Esophagus squamous epithelium (tissue), 5 donors: ENCODE measurements at regions not wholly inside any gene's neighbourhood (a gene's known extent, or its start where the extent isn't known, plus 50 kb on each side); places are given as distances from the start of the nearest gene placed in this dataset.

Source experiments
- DNase-seq: peaks from one replicate; lab custom pipeline; 2025; lab: John Stamatoyannopoulos, UW
- H3K27ac ChIP-seq, 4 donors: fragments of 200-600 bp; sonication (generic); one replicate each; pipeline ENCODE4 v1.5.1; 2016 to 2019; ENCODE audit warnings: mild to moderate bottlenecking in 1 of 4
- H3K27me3 ChIP-seq, 4 donors: fragments of 200-600 bp; sonication (generic); 1 replicate in 3 of 4; 2 replicates in 1 of 4; pipeline versions ENCODE4 v1.5.1 to v1.6.0; 2017 to 2021; ENCODE audit warnings: antibody characterized with exemption in 1 of 4
- H3K36me3 ChIP-seq, 3 donors: fragments of 200-600 bp; sonication (generic); one replicate each; pipeline ENCODE4 v1.5.1; 2016 to 2019
- H3K4me1 ChIP-seq, 3 donors: fragments of 200-600 bp; sonication (generic); one replicate each; pipeline ENCODE4 v1.5.1; 2017 to 2019
- H3K4me3 ChIP-seq, 4 donors: fragments of 200-600 bp; sonication (generic); 1 replicate in 3 of 4; 2 replicates in 1 of 4; pipeline ENCODE4 v1.5.1; 2016 to 2019; ENCODE audit warnings: mild to moderate bottlenecking in 2 of 4, moderate library complexity in 1 of 4
- H3K9me3 ChIP-seq, 3 donors: fragments of 200-600 bp; sonication (generic); one replicate each; pipeline ENCODE4 v1.5.1; 2016 to 2019
- POLR2A ChIP-seq, 4 donors: fragments of 450-650 bp; IDR thresholded peaks; one replicate each; pipeline ENCODE4 v1.6.1; 2017; ENCODE audit warnings: antibody characterized with exemption in 4 of 4, mild to moderate bottlenecking in 4 of 4, moderate library complexity in 3 of 4
- WGBS, 2 donors: methylation state at CpG; one replicate each; pipeline ENCODE4 v1.1.5; 2018; 5-methylcytosine and 5-hydroxymethylcytosine counted together
- intact Hi-C: fragments of 100-400 bp; cut with DNase I; formaldehyde crosslinking; loops from one replicate; pipeline ENCODE4 v1.15.0; 2022
- TF ChIP-seq, protein P1 (sequence below), 6 experiments: fragments of 450-650 bp in 4 of 6; fragments of 200-600 bp in 2 of 6; sonication (generic) in 2 of 6; IDR thresholded peaks; one replicate each; pipeline ENCODE4 v1.5.1; 2016 to 2019; ENCODE audit warnings: antibody characterized with exemption in 6 of 6, mild to moderate bottlenecking in 4 of 6, moderate library complexity in 4 of 6
- donor health status: DM: yes; HTN: yes; CAD: no.

- no peak for DNase-seq
- intact Hi-C loops, result no loop called here
Observed at GRCh38 chr3:163011596-163011995, 1515.0 kb downstream of the OTOL1 start.

DNA sequence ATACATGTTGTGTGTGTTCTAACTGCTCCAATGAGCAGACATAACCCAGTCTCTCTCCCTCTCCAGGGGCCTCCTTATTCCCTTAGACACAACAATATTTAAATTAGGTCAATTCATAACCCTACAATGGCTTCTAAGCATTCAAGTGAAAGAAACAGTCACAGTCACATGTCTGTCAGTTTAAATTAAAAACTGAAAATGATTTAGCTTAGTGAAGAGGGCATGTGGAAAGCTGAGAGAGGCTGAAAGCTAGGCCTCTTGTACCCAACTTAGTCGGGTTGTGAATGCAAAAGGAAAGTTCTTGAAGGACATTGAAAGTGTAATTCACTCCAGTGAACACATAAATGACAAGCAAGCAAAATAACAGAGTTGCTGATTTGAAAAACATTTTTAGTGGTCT, 1519.6 kb downstream of the OTOL1 start:
- no peak for DNase-seq
- intact Hi-C loops, result no loop called here
- Histone ChIP-seq H3K9me3 (peaks cover 0 to 3% (median 0%) of the 10 kb centered on the region in 3 donors), H3K4me1 (no peaks in the 10 kb centered on the region), H3K36me3 (no peaks in the 10 kb centered on the region), H3K27ac (no peak overlapping the region), H3K27me3 (no peaks in the 10 kb centered on the region), H3K4me3 (no peak overlapping the region)
- 48 to 64% methylated on average over 1 of the region's 1 CpG for WGBS, 2 donors
- no peak for TF ChIP-seq POLR2A (IDR thresholded peaks at IDR 0.05)
- TF ChIP-seq, protein P1, sequence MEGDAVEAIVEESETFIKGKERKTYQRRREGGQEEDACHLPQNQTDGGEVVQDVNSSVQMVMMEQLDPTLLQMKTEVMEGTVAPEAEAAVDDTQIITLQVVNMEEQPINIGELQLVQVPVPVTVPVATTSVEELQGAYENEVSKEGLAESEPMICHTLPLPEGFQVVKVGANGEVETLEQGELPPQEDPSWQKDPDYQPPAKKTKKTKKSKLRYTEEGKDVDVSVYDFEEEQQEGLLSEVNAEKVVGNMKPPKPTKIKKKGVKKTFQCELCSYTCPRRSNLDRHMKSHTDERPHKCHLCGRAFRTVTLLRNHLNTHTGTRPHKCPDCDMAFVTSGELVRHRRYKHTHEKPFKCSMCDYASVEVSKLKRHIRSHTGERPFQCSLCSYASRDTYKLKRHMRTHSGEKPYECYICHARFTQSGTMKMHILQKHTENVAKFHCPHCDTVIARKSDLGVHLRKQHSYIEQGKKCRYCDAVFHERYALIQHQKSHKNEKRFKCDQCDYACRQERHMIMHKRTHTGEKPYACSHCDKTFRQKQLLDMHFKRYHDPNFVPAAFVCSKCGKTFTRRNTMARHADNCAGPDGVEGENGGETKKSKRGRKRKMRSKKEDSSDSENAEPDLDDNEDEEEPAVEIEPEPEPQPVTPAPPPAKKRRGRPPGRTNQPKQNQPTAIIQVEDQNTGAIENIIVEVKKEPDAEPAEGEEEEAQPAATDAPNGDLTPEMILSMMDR (IDR thresholded peaks at IDR 0.05), result no peak

More at GRCh38 chr3:163011596-163011995, 1515.0 kb downstream of the OTOL1 start:
- Histone ChIP-seq H3K4me3 (no peak overlapping the region), H3K4me1 (no peaks in the 10 kb centered on the region), H3K36me3 (no peaks in the 10 kb centered on the region), H3K9me3 (no peaks in the 10 kb centered on the region), H3K27me3 (no peaks in the 10 kb centered on the region), H3K27ac (no peak overlapping the region)
- WGBS, 2 donors, result 59 to 77% methylated on average over 2 of the region's 2 CpGs
- TF ChIP-seq, protein P1 (IDR thresholded peaks at IDR 0.05), result no peak
- no peak for TF ChIP-seq POLR2A (IDR thresholded peaks at IDR 0.05)

- peaks cover 0 to 3% (median 0%) of the 10 kb centered on the region in 3 donors for H3K9me3 ChIP-seq
- H3K36me3 ChIP-seq, result no peaks in the 10 kb centered on the region
- H3K27ac ChIP-seq, result no peak overlapping the region
- no peaks in the 10 kb centered on the region for H3K4me1 ChIP-seq
- WGBS, 2 donors, result 72 to 75% methylated on average over 1 of the region's 1 CpG
- no peak for DNase-seq
- H3K4me3 ChIP-seq, result no peak overlapping the region
- TF ChIP-seq POLR2A (IDR thresholded peaks at IDR 0.05), result no peak
- TF ChIP-seq, protein P1 (IDR thresholded peaks at IDR 0.05), result no peak
- intact Hi-C loops, result no loop called here
- H3K27me3 ChIP-seq, result no peaks in the 10 kb centered on the region
Observed at GRCh38 chr3:163018067-163018466, 1521.5 kb downstream of the OTOL1 start.

DNA sequence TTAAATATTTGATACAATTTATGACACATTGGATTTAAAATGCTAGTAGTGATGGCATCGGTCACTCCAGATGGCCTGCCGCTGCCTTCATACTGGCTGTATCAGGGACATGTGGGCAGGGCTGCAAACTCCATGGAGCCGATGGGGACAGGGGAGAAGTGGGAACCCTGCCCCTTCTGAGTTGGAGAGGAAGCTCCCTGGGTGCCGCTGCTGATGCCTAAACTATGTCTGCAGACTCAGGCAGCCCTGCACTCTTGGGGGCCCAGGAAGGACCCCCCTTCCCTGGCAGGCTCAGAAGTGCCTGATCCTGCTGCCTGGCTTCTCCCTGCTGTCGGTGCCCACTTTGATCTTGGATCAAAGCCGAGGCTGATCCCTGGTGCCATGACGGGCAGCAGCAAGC, 1522.1 kb downstream of the OTOL1 start:
- no peaks in the 10 kb centered on the region for H3K27me3 ChIP-seq
- H3K4me3 ChIP-seq, result no peak overlapping the region
- H3K36me3 ChIP-seq, result no peaks in the 10 kb centered on the region
- WGBS, 2 donors, result 84 to 86% methylated on average over 3 to 6 of the region's 7 CpGs
- H3K4me1 ChIP-seq, result no peaks in the 10 kb centered on the region
- no peak overlapping the region for H3K27ac ChIP-seq
- TF ChIP-seq, protein P1 (IDR thresholded peaks at IDR 0.05), result no peak
- TF ChIP-seq POLR2A (IDR thresholded peaks at IDR 0.05), result no peak
- intact Hi-C loops, result no loop called here
- DNase-seq, result no peak
- peaks cover 0 to 3% (median 0%) of the 10 kb centered on the region in 3 donors for H3K9me3 ChIP-seq

GRCh38 chr3:163019260-163019659, 1522.7 kb downstream of the OTOL1 start:
- H3K4me1 ChIP-seq, result no peaks in the 10 kb centered on the region
- WGBS, 2 donors, result 67 to 86% methylated on average over 3 of the region's 5 CpGs
- peaks cover 0 to 3% (median 0%) of the 10 kb centered on the region in 3 donors for H3K9me3 ChIP-seq
- no peaks in the 10 kb centered on the region for H3K27me3 ChIP-seq
- H3K36me3 ChIP-seq, result no peaks in the 10 kb centered on the region
- intact Hi-C loops, result no loop called here
- TF ChIP-seq, protein P1 (IDR thresholded peaks at IDR 0.05), result no peak
- no peak for TF ChIP-seq POLR2A (IDR thresholded peaks at IDR 0.05)
- no peak overlapping the region for H3K27ac ChIP-seq
- H3K4me3 ChIP-seq, result no peak overlapping the region
- DNase-seq, result no peak
